Heart right ventricle (tissue), 16 donors: ENCODE measurements at regions not wholly inside any gene's neighbourhood (a gene's known extent, or its start where the extent isn't known, plus 50 kb on each side); places are given as distances from the start of the nearest gene placed in this dataset.

Source experiments
- ATAC-seq, 8 donors: fragments of 200-7000 bp; cut with Tn5 transposase; one replicate each; pipeline ENCODE4 v1.9.1; 2020; ENCODE audit warnings: mild to moderate bottlenecking in 8 of 8, moderate library complexity in 8 of 8, moderate number of reproducible peaks in 1 of 8
- DNase-seq, 2 donors: peaks; one replicate each; pipeline ENCODE4 v3.0.0-alpha.2; 2020
- H3K27ac ChIP-seq, 10 donors: fragments of 200-600 bp; sonication (generic) in 2 of 10; one replicate each; pipeline versions ENCODE4 v1.5.0 to v1.8.0; 2020 to 2022; ENCODE audit warnings: mild to moderate bottlenecking in 3 of 10
- H3K27me3 ChIP-seq, 7 donors: fragments of 200-600 bp; one replicate each; pipeline ENCODE4 v1.8.0; 2021 to 2022; ENCODE audit warnings: mild to moderate bottlenecking in 2 of 7
- H3K36me3 ChIP-seq, 9 donors: fragments of 200-600 bp; sonication (generic) in 1 of 9; one replicate each; pipeline versions ENCODE4 v1.5.0 to v1.8.0; 2020 to 2022; ENCODE audit warnings: mild to moderate bottlenecking in 2 of 9
- H3K4me1 ChIP-seq, 9 donors: fragments of 200-600 bp; sonication (generic) in 1 of 9; one replicate each; pipeline versions ENCODE4 v1.5.0 to v1.8.0; 2020 to 2022; ENCODE audit warnings: mild to moderate bottlenecking in 4 of 9
- H3K4me3 ChIP-seq, 10 donors: fragments of 200-600 bp; sonication (generic) in 2 of 10; one replicate each; pipeline versions ENCODE4 v1.5.0 to v1.8.0; 2020 to 2022; ENCODE audit warnings: mild to moderate bottlenecking in 7 of 10, moderate library complexity in 2 of 10
- H3K9me3 ChIP-seq, 11 donors: fragments of 200-600 bp in 10 of 11; sonication (generic) in 2 of 11; one replicate each; pipeline versions ENCODE4 v1.5.0 to v1.8.0; 2013 to 2022; ENCODE audit warnings: mild to moderate bottlenecking in 2 of 11, control low read depth in 1 of 11, moderate library complexity in 1 of 11
- CTCF ChIP-seq, 9 donors: fragments of 200-600 bp; sonication (generic) in 2 of 9; IDR thresholded peaks; one replicate each; pipeline versions ENCODE4 v1.5.0 to v1.8.0; 2021 to 2022; ENCODE audit warnings: antibody characterized with exemption in 9 of 9, mild to moderate bottlenecking in 5 of 9, moderate library complexity in 1 of 9
- WGBS, 2 donors: extraction: QIAGEN DNeasy Blood & Tissue Kit; methylation state at CpG; one replicate each; pipeline ENCODE4 v1.1.7; 2013; ENCODE audit warnings: inconsistent platforms in 1 of 2; 5-methylcytosine and 5-hydroxymethylcytosine counted together
- intact Hi-C, 10 donors: fragments of 100-400 bp; cut with DNase I; formaldehyde crosslinking; loops; one replicate each; pipeline versions ENCODE4 v1.11.1 to v1.14.2; 2022
- donor health status: Arrhythmogenic right ventricular cardiomyopathy.
- donor health status: ischemic (EF 13 %, LVEDD 7.1; RV severe dilation, severe dysfunction).
- donor health status: healthy with polysubstance abuse.
- donor health status: DM: no; HTN: yes; CAD: no.
- donor health status: DM: no; HTN: no; CAD: no.
- donor health status: ischemic (EF 25% LVEDD 6.9; RV normal size, moderate dysfunction).
- donor health status: ischemic (EF 25% LVEDD 5.7; RV mildly dilated, moderate dysfunction).
- donor health status: healthy.
- donor health status: DM: yes; HTN: yes; CAD: no.
- donor health status: Ischemic cardiomyopathy.
- donor health status: ischemic (EF 35%, LVEDD 5.7; RV mildly dilated, moderate dysfunction).
- donor health status: nonischemic (EF 11% LVEDD 7.7; RV severe dilation, severe dysfunction).
- donor health status: DM: yes; HTN: yes; CAD: no.
- donor health status: PGD.
- donor health status: ischemic (EF 29% LVEDD 5.4; RV normal size, mild dysfunction).
- donor health status: nonischemic (EF 23%, LVEDD 6.1; RV moderate dilation, normal function).

DNA sequence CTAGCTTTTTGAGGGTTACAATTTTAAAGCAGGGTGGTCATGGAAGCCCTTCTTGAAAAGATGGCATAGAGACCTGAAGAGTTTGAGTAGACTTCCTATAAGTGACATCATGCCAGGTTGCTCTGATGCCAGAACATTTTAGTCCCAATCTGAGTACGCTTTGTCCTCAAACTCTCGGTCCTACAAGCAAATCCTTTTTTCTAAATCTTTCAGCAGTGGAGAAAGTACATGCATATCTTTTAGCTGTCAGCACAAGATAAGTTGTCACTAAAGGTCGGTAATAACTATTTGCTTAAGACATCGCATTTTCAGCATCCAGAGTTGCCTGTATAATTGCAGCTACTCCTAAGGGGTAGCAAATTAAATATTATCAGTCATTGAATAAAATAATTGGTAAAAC, 140.4 kb downstream of the ATP6V1G3 start:
- TF ChIP-seq CTCF (IDR thresholded peaks at IDR 0.05), result no peak
- no peak for ATAC-seq
- 34 to 43% methylated on average over 4 of the region's 4 CpGs for WGBS, 2 donors
- intact Hi-C loops, result no loop called here
- no peaks in the 10 kb centered on the region for H3K36me3 ChIP-seq
- no peak overlapping the region for H3K4me3 ChIP-seq
- H3K27ac ChIP-seq, result no peak overlapping the region
- H3K9me3 ChIP-seq, result no peaks in the 10 kb centered on the region
- DNase-seq, result no peak
- peaks cover 0 to 17% (median 0%) of the 10 kb centered on the region in 7 donors for H3K27me3 ChIP-seq
- no peaks in the 10 kb centered on the region for H3K4me1 ChIP-seq

GRCh38 chr1:198399452-198399851, 141.0 kb downstream of the ATP6V1G3 start:
- no peak for TF ChIP-seq CTCF (IDR thresholded peaks at IDR 0.05)
- no peak overlapping the region for H3K27ac ChIP-seq
- ATAC-seq (no peak), DNase-seq (no peak)
- no peaks in the 10 kb centered on the region for H3K36me3 ChIP-seq
- peaks cover 0 to 17% (median 0%) of the 10 kb centered on the region in 7 donors for H3K27me3 ChIP-seq
- H3K4me3 ChIP-seq, result no peak overlapping the region
- WGBS, 2 donors, result 52 to 53% methylated on average over 1 of the region's 1 CpG
- H3K9me3 ChIP-seq, result no peaks in the 10 kb centered on the region
- intact Hi-C loops, result no loop called here
- H3K4me1 ChIP-seq, result no peaks in the 10 kb centered on the region

DNA sequence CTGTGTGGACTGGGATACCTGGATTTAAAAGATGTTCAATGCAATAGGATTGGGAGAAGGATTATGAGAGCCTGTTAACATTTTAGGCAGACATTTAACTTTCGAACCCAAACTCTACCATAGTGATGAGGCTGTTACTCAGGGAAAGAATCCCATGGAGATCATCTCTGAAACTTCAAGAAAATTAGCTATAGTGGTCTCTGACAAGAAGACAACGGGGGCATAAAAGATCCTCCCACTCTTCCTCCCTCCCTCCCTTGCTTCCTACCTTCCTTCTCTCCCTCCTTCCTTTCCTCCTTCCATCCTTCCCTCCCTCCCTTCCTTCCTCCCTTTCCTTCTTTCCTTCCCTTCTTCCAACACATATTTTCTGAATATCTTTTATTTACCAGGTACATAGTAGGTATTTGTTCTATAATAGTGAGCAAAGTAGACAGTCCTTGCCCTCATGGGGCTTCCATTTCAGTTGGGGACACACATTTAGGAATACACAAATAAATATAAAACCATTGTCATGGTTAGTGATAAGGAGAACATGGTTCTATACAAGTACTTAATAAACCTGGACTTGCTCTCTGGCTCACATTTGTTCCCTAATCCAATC, 143.2 kb downstream of the ATP6V1G3 start:
- no peaks in the 10 kb centered on the region for H3K4me1 ChIP-seq
- no peaks in the 10 kb centered on the region for H3K9me3 ChIP-seq
- peaks cover 0 to 14% (median 0%) of the 10 kb centered on the region in 7 donors for H3K27me3 ChIP-seq
- H3K4me3 ChIP-seq, result no peak overlapping the region
- no peak for DNase-seq
- no peak for TF ChIP-seq CTCF (IDR thresholded peaks at IDR 0.05)
- 80 to 85% methylated on average over 2 of the region's 2 CpGs for WGBS, 2 donors
- H3K36me3 ChIP-seq, result no peaks in the 10 kb centered on the region
- intact Hi-C loops, result no loop called here
- no peak for ATAC-seq
- no peak overlapping the region for H3K27ac ChIP-seq

DNA sequence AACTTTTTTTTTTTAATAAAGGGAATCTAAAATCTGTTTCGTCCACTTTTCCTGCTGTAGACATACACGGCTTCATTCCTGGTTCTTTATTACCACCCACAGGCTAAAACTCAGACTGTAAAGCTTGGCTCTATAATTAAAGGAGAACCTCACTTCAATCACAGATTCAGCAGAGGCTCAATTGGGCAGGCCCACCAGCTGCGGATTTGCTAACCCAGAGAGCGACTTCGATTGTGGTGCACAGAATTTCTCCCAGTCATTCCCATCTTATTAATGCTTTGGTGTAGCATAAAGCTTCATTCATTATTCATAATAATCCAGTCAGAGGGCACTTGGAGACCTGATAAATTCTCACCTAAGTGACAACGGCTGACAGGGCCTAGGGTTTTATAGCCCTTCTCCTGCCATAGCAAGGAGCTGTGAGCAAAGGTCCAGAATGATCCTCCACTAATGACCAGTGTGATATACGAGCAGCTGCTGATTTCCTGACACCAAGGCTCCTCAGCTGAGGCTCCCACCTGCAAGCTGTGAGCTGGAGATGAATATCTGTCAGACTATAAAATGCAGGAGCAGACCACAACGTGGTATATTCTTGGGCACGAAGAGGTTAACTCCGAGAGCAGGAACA, 149.0 kb downstream of the ATP6V1G3 start:
- H3K9me3 ChIP-seq, result no peaks in the 10 kb centered on the region
- no peak overlapping the region for H3K27ac ChIP-seq
- H3K27me3 ChIP-seq, result no peaks in the 10 kb centered on the region
- no peak for TF ChIP-seq CTCF (IDR thresholded peaks at IDR 0.05)
- WGBS, 2 donors, result 80 to 84% methylated on average over 10 of the region's 10 CpGs
- no peaks in the 10 kb centered on the region for H3K4me1 ChIP-seq
- no peak overlapping the region for H3K4me3 ChIP-seq
- ATAC-seq (no peak), DNase-seq (no peak)
- no peaks in the 10 kb centered on the region for H3K36me3 ChIP-seq
- intact Hi-C loops, result no loop called here
